H9 (cell line): ENCODE measurements at regions not wholly inside any gene's neighbourhood (a gene's known extent, or its start where the extent isn't known, plus 50 kb on each side); places are given as distances from the start of the nearest gene placed in this dataset.

Experiments used
- DNase-seq: peaks from one replicate; pipeline ENCODE4 v3.0.0-alpha.2; 2017
- H2AFZ ChIP-seq: one replicate; pipeline ENCODE4 v1.6.1; 2013; ENCODE audit warnings: mild to moderate bottlenecking, low read length, control low read depth, moderate library complexity
- H2AK5ac ChIP-seq: 2 replicates; pipeline ENCODE4 v1.6.1; 2013; ENCODE audit warnings: low read length, control low read depth, mixed read lengths; ENCODE audit not compliant: insufficient read length
- H2BK120ac ChIP-seq: one replicate; pipeline ENCODE4 v1.6.1; 2013; ENCODE audit warnings: low read depth, mild to moderate bottlenecking, low read length, control low read depth, inconsistent platforms; ENCODE audit not compliant: poor library complexity, severe bottlenecking
- H2BK12ac ChIP-seq: 2 replicates; pipeline ENCODE4 v1.6.1; 2013; ENCODE audit warnings: low read length, control low read depth, mixed read lengths, low read depth; ENCODE audit not compliant: insufficient read length
- H2BK15ac ChIP-seq: 2 replicates; pipeline ENCODE4 v1.6.1; 2013; ENCODE audit warnings: low read depth, low read length, control low read depth
- H2BK20ac ChIP-seq: one replicate; pipeline ENCODE4 v1.6.1; 2013; ENCODE audit warnings: low read depth, mild to moderate bottlenecking, low read length, control low read depth, inconsistent platforms; ENCODE audit not compliant: poor library complexity, severe bottlenecking
- H2BK5ac ChIP-seq: 2 replicates; pipeline ENCODE4 v1.6.1; 2013; ENCODE audit warnings: low read length, control low read depth, mixed read lengths; ENCODE audit not compliant: insufficient read length
- H3K14ac ChIP-seq: 2 replicates; pipeline ENCODE4 v1.6.1; 2013; ENCODE audit warnings: low read length, control low read depth; ENCODE audit not compliant: insufficient read depth
- H3K18ac ChIP-seq: 2 replicates; pipeline ENCODE4 v1.6.1; 2013; ENCODE audit warnings: low read depth, mild to moderate bottlenecking, mixed read lengths, low read length, control low read depth; ENCODE audit not compliant: insufficient read length
- H3K23ac ChIP-seq: 2 replicates; pipeline ENCODE4 v1.6.1; 2013; ENCODE audit warnings: low read length, control low read depth, mixed read lengths, low read depth; ENCODE audit not compliant: insufficient read length
- H3K23me2 ChIP-seq: 2 replicates; pipeline ENCODE4 v1.6.1; 2013; ENCODE audit warnings: low read depth, mild to moderate bottlenecking, mixed read lengths, low read length, control low read depth; ENCODE audit not compliant: insufficient read length, poor library complexity, severe bottlenecking
- H3K27ac ChIP-seq: 2 replicates; pipeline ENCODE4 v1.5.1; 2013; ENCODE audit warnings: low read length, control low read depth, mixed read lengths, low read depth; ENCODE audit not compliant: insufficient read length
- H3K27me3 ChIP-seq: 2 replicates; pipeline ENCODE4 v1.6.1; 2013; ENCODE audit warnings: low read length, control low read depth, inconsistent platforms; ENCODE audit not compliant: insufficient read depth
- H3K4ac ChIP-seq: 2 replicates; pipeline ENCODE4 v1.6.1; 2013; ENCODE audit warnings: low read depth, mild to moderate bottlenecking, control low read depth, inconsistent platforms, low read length, moderate library complexity
- H3K4me1 ChIP-seq: 2 replicates; pipeline ENCODE4 v1.6.1; 2013; ENCODE audit warnings: low read length, control low read depth, inconsistent platforms; ENCODE audit not compliant: insufficient read depth
- H3K4me2 ChIP-seq: 2 replicates; pipeline ENCODE4 v1.6.1; 2013; ENCODE audit warnings: low read length, control low read depth, mixed read lengths; ENCODE audit not compliant: insufficient read length, insufficient read depth
- H3K56ac ChIP-seq: 2 replicates; pipeline ENCODE4 v1.6.1; 2013; ENCODE audit warnings: low read depth, mild to moderate bottlenecking, mixed read lengths, low read length, control low read depth; ENCODE audit not compliant: insufficient read length
- H3K79me1 ChIP-seq: 2 replicates; pipeline ENCODE4 v1.6.1; 2013; ENCODE audit warnings: low read depth, mild to moderate bottlenecking, moderate library complexity, low read length, control low read depth, inconsistent platforms; ENCODE audit not compliant: insufficient read depth, poor library complexity, severe bottlenecking
- H3K79me2 ChIP-seq: 2 replicates; pipeline ENCODE4 v1.6.1; 2013; ENCODE audit warnings: low read length, control low read depth, inconsistent platforms; ENCODE audit not compliant: insufficient read depth
- H3K9ac ChIP-seq: 2 replicates; pipeline ENCODE4 v1.6.1; 2013; ENCODE audit warnings: low read length, control low read depth, mixed read lengths; ENCODE audit not compliant: insufficient read length; ENCODE audit errors: extremely low read depth
- H3K9me3 ChIP-seq: one replicate; pipeline ENCODE4 v1.6.1; 2013; ENCODE audit warnings: low read depth, low read length, inconsistent platforms; ENCODE audit not compliant: control insufficient read depth
- H3T11ph ChIP-seq: one replicate; pipeline ENCODE4 v1.6.1; 2013; ENCODE audit warnings: mild to moderate bottlenecking, low read length, control low read depth, inconsistent platforms
- H4K20me1 ChIP-seq: one replicate; pipeline ENCODE4 v1.6.1; 2013; ENCODE audit not compliant: control insufficient read depth, insufficient read length, insufficient read depth
- H4K5ac ChIP-seq: 2 replicates; pipeline ENCODE4 v1.6.1; 2013; ENCODE audit warnings: low read depth, mild to moderate bottlenecking, mixed read lengths, low read length, control low read depth; ENCODE audit not compliant: insufficient read length
- H4K8ac ChIP-seq: replicated peaks from 2 replicates; pipeline ENCODE4 v1.6.1; 2013; ENCODE audit warnings: low read length, control low read depth, mixed read lengths, low read depth; ENCODE audit not compliant: insufficient read length
- H4K91ac ChIP-seq: 2 replicates; pipeline ENCODE4 v1.6.1; 2013; ENCODE audit warnings: low read depth, mild to moderate bottlenecking, moderate library complexity, mixed read lengths, low read length, control low read depth; ENCODE audit not compliant: insufficient read length
- H3K27ac Mint-ChIP-seq, 3 experiments: 2 replicates in 2 of 3; 3 replicates in 1 of 3; pipeline ENCODE4 v1.8.0; 2020 to 2021; ENCODE audit warnings: mixed read lengths in 3 of 3, mild to moderate bottlenecking in 1 of 3, moderate library complexity in 1 of 3
- H3K27me3 Mint-ChIP-seq: 2 replicates; pipeline ENCODE4 v1.8.0; 2021; ENCODE audit warnings: low read depth, mild to moderate bottlenecking, moderate library complexity, mixed read lengths
- H3K36me3 Mint-ChIP-seq, 3 experiments: 2 replicates in 2 of 3; 3 replicates in 1 of 3; pipeline ENCODE4 v1.8.0; 2020 to 2021; ENCODE audit warnings: low read depth in 3 of 3, mixed read lengths in 3 of 3; ENCODE audit not compliant: insufficient read depth in 1 of 3
- H3K4me1 Mint-ChIP-seq, 2 experiments: 2 replicates each; pipeline ENCODE4 v1.8.0; 2020; ENCODE audit warnings: mixed read lengths in 2 of 2
- H3K4me3 Mint-ChIP-seq, 2 experiments: 2 replicates in 1 of 2; 3 replicates in 1 of 2; pipeline ENCODE4 v1.8.0; 2020 to 2021; ENCODE audit warnings: mild to moderate bottlenecking in 2 of 2, mixed read lengths in 2 of 2, moderate library complexity in 1 of 2
- H3K9me3 Mint-ChIP-seq, 2 experiments: 2 replicates in 1 of 2; 3 replicates in 1 of 2; pipeline ENCODE4 v1.8.0; 2020; ENCODE audit warnings: mild to moderate bottlenecking in 2 of 2, mixed read lengths in 2 of 2, moderate library complexity in 1 of 2
- WGBS: extraction: QIAGEN DNeasy Blood & Tissue Kit; methylation state at CpG from one replicate; pipeline ENCODE4 v1.1.7; 2013; ENCODE audit warnings: missing lambda C conversion rate, low lambda C conversion rate, mixed read lengths; ENCODE audit not compliant: insufficient read length; ENCODE audit errors: extremely low coverage; 5-methylcytosine and 5-hydroxymethylcytosine counted together
- TF ChIP-seq, protein P1 (sequence below): fragments of 200-600 bp; sonication (generic); conservative IDR thresholded peaks from 3 replicates; pipeline ENCODE4 v1.8.0; 2021; ENCODE audit warnings: antibody characterized with exemption, mild to moderate bottlenecking

DNA sequence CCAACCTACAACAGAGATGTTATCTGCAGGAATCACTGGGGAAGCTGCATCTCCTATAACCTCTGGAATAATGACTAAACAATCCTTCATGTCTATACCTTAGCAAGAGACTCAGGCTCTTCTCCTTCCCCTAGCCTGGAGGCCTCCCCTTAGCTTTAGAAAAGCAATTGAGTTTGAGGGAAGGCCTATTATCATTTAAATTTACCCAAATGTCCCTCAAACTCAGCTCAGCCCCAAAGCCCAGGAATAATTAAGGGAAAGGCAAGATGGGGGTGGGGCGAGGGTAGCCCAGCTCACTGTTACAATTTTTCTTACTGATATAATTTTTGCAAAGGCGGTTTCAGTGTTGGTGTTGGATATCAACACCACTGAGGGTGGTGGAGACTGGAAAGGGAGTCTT lies 151.4 kb upstream of the EEA1 start:
- Histone ChIP-seq H3K79me1 (no peaks in the 10 kb centered on the region), H2BK5ac (no peak overlapping the region), H4K8ac (no peak overlapping the region), H3K27me3 (no peaks in the 10 kb centered on the region), H3K56ac (no peak overlapping the region), H3K23me2 (no peaks in the 10 kb centered on the region), H2BK12ac (no peak overlapping the region), H2AFZ (no peak overlapping the region), H4K5ac (no peak overlapping the region), H3K18ac (no peak overlapping the region), H3K4me2 (peak overlapping the region; percentile 53), H3K23ac (no peak overlapping the region), H3T11ph (no peak overlapping the region), H2BK20ac (no peak overlapping the region), H3K9me3 (no peaks in the 10 kb centered on the region), H4K20me1 (no peaks in the 10 kb centered on the region), H2AK5ac (no peak overlapping the region), H3K9ac (no peak overlapping the region), H3K79me2 (no peaks in the 10 kb centered on the region), H4K91ac (no peak overlapping the region), H2BK15ac (no peak overlapping the region), H3K4me1 (peaks cover 27% of the 10 kb centered on the region), H2BK120ac (no peak overlapping the region), H3K14ac (no peak overlapping the region), H3K4ac (no peak overlapping the region), H3K27ac (peak overlapping the region; percentile 50)
- peak; percentile 74 for DNase-seq
- WGBS = no CpG with 5 or more reads among the region's 2 CpGs
- Mint-ChIP-seq H3K36me3 (peaks cover 0 to 12% (median 10%) of the 10 kb centered on the region in 3 experiments; a peak in 5 of 7 replicates), H3K27me3 (peaks cover 8% of the 10 kb centered on the region), H3K9me3 (peaks cover 4 to 7% of the 10 kb centered on the region in 2 experiments; a peak in 3 of 5 replicates), H3K4me1 (peaks cover 41 to 52% of the 10 kb centered on the region in 2 experiments), H3K27ac (peak overlapping the region; percentile 94 to 97 (median 97)), H3K4me3 (peak overlapping the region; percentile 28 to 67; a peak in 4 of 5 replicates)
- TF ChIP-seq, protein P1, sequence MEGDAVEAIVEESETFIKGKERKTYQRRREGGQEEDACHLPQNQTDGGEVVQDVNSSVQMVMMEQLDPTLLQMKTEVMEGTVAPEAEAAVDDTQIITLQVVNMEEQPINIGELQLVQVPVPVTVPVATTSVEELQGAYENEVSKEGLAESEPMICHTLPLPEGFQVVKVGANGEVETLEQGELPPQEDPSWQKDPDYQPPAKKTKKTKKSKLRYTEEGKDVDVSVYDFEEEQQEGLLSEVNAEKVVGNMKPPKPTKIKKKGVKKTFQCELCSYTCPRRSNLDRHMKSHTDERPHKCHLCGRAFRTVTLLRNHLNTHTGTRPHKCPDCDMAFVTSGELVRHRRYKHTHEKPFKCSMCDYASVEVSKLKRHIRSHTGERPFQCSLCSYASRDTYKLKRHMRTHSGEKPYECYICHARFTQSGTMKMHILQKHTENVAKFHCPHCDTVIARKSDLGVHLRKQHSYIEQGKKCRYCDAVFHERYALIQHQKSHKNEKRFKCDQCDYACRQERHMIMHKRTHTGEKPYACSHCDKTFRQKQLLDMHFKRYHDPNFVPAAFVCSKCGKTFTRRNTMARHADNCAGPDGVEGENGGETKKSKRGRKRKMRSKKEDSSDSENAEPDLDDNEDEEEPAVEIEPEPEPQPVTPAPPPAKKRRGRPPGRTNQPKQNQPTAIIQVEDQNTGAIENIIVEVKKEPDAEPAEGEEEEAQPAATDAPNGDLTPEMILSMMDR = no peak
